CD14-positive monocyte (primary cell): ENCODE measurements at regions not wholly inside any gene's neighbourhood (a gene's known extent, or its start where the extent isn't known, plus 50 kb on each side); places are given as distances from the start of the nearest gene placed in this dataset.

ENCODE experiments used
- DNase-seq, 3 donors: peaks; one replicate each; pipeline ENCODE4 v3.0.0-alpha.2; 2011 to 2022
- H2AFZ ChIP-seq: 2 replicates; pipeline ENCODE4 v1.6.0; 2012; ENCODE audit warnings: mild to moderate bottlenecking, low read depth, low read length, inconsistent platforms; ENCODE audit not compliant: insufficient read depth, poor library complexity, severe bottlenecking
- H3K27ac ChIP-seq, 2 donors: 1 replicate in 1 of 2; 2 replicates in 1 of 2; pipeline ENCODE4 v1.5.1; 2012 to 2013; ENCODE audit warnings: low read length in 2 of 2, control low read depth in 1 of 2, inconsistent platforms in 1 of 2, low read depth in 1 of 2, mild to moderate bottlenecking in 1 of 2
- H3K27me3 ChIP-seq, 2 donors: one replicate each; pipeline versions ENCODE4 v1.6.0 to v1.6.1; 2011 to 2013; ENCODE audit warnings: low read length in 2 of 2; ENCODE audit not compliant: control insufficient read depth in 2 of 2, insufficient read depth in 2 of 2
- H3K36me3 ChIP-seq, 2 donors: replicated peaks in 1 of 2; 1 replicate in 1 of 2; 2 replicates in 1 of 2; pipeline versions ENCODE4 v1.5.1 to v1.6.1; 2012 to 2013; ENCODE audit warnings: low read length in 2 of 2, control low read depth in 1 of 2, inconsistent platforms in 1 of 2, mild to moderate bottlenecking in 1 of 2; ENCODE audit not compliant: insufficient read depth in 2 of 2, control insufficient read depth in 1 of 2
- H3K4me1 ChIP-seq, 2 donors: 1 replicate in 1 of 2; 2 replicates in 1 of 2; pipeline versions ENCODE4 v1.5.1 to v1.6.1; 2012 to 2013; ENCODE audit warnings: low read length in 2 of 2, control low read depth in 1 of 2, inconsistent platforms in 1 of 2, mild to moderate bottlenecking in 1 of 2, moderate library complexity in 1 of 2; ENCODE audit not compliant: insufficient read depth in 2 of 2, control insufficient read depth in 1 of 2
- H3K4me2 ChIP-seq: replicated peaks from 2 replicates; pipeline ENCODE3; 2012; ENCODE audit warnings: low read length, moderate library complexity, mild to moderate bottlenecking; ENCODE audit not compliant: poor library complexity, severe bottlenecking; ENCODE audit errors: extremely low read depth
- H3K4me3 ChIP-seq, 3 experiments: fragments of 200-600 bp in 1 of 3; sonication (generic) in 1 of 3; replicated peaks in 1 of 3; 1 replicate in 2 of 3; 2 replicates in 1 of 3; pipeline ENCODE4 v1.5.1; 2011 to 2013; ENCODE audit warnings: low read length in 3 of 3, mild to moderate bottlenecking in 3 of 3, control low read depth in 2 of 3, low read depth in 2 of 3, inconsistent platforms in 1 of 3, moderate library complexity in 1 of 3
- H3K79me2 ChIP-seq: 2 replicates; pipeline ENCODE4 v1.6.0; 2012; ENCODE audit warnings: mild to moderate bottlenecking, control low read depth, inconsistent platforms, low read length, moderate library complexity; ENCODE audit not compliant: insufficient read depth
- H3K9ac ChIP-seq: 2 replicates; pipeline ENCODE4 v1.6.0; 2017; ENCODE audit warnings: low read length, mild to moderate bottlenecking; ENCODE audit not compliant: insufficient read depth, poor library complexity, severe bottlenecking
- H3K9me3 ChIP-seq, 2 donors: replicated peaks in 1 of 2; 1 replicate in 1 of 2; 2 replicates in 1 of 2; pipeline versions ENCODE4 v1.5.1 to v1.6.1; 2012 to 2013; ENCODE audit warnings: low read length in 2 of 2, control low read depth in 1 of 2; ENCODE audit not compliant: control insufficient read depth in 1 of 2, insufficient read depth in 1 of 2
- H4K20me1 ChIP-seq: 2 replicates; pipeline ENCODE4 v1.6.0; 2012; ENCODE audit warnings: mild to moderate bottlenecking, low read length, control low read depth, moderate library complexity; ENCODE audit not compliant: insufficient read depth
- H3K27ac Mint-ChIP-seq, 7 donors: one replicate each; pipeline ENCODE4 v1.8.0; 2020; ENCODE audit warnings: mild to moderate bottlenecking in 7 of 7, mixed read lengths in 7 of 7, moderate library complexity in 6 of 7, inconsistent platforms in 2 of 7
- H3K27me3 Mint-ChIP-seq, 3 donors: one replicate each; pipeline ENCODE4 v1.8.0; 2021 to 2022; ENCODE audit warnings: low read depth in 3 of 3, mild to moderate bottlenecking in 3 of 3, mixed read lengths in 3 of 3, moderate library complexity in 3 of 3, inconsistent platforms in 1 of 3
- H3K36me3 Mint-ChIP-seq, 2 donors: one replicate each; pipeline ENCODE4 v1.8.0; 2020; ENCODE audit warnings: mixed read lengths in 2 of 2, inconsistent platforms in 1 of 2, mild to moderate bottlenecking in 1 of 2
- H3K4me1 Mint-ChIP-seq: one replicate; pipeline ENCODE4 v1.8.0; 2020; ENCODE audit warnings: mild to moderate bottlenecking, mixed read lengths
- H3K4me3 Mint-ChIP-seq, 2 donors: one replicate each; pipeline ENCODE4 v1.8.0; 2020; ENCODE audit warnings: mild to moderate bottlenecking in 2 of 2, mixed read lengths in 2 of 2, moderate library complexity in 1 of 2
- H3K9me3 Mint-ChIP-seq, 7 donors: one replicate each; pipeline ENCODE4 v1.8.0; 2020 to 2022; ENCODE audit warnings: mixed read lengths in 7 of 7, mild to moderate bottlenecking in 6 of 7, moderate library complexity in 6 of 7, inconsistent platforms in 2 of 7
- WGBS: methylation state at CpG from one replicate; pipeline ENCODE4 v1.1.5; 2013; ENCODE audit warnings: missing lambda C conversion rate; ENCODE audit not compliant: insufficient coverage; 5-methylcytosine and 5-hydroxymethylcytosine counted together
- intact Hi-C, 2 donors: fragments of 100-400 bp; cut with micrococcal nuclease; formaldehyde crosslinking; loops; one replicate each; pipeline versions ENCODE4 v1.15.0 to v1.15.1; 2023
- TF ChIP-seq, protein P1 (sequence below): fragments of 200-600 bp; IDR thresholded peaks from one replicate; pipeline ENCODE4 v1.8.0; 2022; ENCODE audit warnings: antibody characterized with exemption, mild to moderate bottlenecking

DNA sequence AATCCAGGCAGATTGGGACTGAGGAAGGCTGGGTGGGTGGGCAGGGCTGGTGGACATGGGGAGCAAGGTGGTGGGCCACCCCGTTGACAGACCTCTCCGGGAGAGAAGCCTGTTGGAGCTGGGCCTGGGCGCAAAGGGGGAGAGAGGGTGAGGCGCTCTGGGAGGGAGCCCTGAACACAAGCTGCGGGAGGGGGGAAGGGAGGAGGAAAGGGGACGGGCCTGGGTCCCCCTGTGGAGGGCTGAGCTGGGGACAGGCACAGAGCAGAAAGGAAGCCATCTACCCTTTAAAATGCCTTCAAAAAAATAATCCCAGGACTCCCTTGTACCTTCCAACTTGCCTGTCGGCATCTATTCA is 161.8 kb downstream of the PSMG1 start:
- TF ChIP-seq, protein P1, sequence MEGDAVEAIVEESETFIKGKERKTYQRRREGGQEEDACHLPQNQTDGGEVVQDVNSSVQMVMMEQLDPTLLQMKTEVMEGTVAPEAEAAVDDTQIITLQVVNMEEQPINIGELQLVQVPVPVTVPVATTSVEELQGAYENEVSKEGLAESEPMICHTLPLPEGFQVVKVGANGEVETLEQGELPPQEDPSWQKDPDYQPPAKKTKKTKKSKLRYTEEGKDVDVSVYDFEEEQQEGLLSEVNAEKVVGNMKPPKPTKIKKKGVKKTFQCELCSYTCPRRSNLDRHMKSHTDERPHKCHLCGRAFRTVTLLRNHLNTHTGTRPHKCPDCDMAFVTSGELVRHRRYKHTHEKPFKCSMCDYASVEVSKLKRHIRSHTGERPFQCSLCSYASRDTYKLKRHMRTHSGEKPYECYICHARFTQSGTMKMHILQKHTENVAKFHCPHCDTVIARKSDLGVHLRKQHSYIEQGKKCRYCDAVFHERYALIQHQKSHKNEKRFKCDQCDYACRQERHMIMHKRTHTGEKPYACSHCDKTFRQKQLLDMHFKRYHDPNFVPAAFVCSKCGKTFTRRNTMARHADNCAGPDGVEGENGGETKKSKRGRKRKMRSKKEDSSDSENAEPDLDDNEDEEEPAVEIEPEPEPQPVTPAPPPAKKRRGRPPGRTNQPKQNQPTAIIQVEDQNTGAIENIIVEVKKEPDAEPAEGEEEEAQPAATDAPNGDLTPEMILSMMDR, result no peak
- Mint-ChIP-seq H3K27me3 (peaks cover 0 to 8% (median 3%) of the 10 kb centered on the region in 3 donors), H3K36me3 (peaks cover 0 to 7% of the 10 kb centered on the region in 2 donors), H3K4me3 (no peak overlapping the region), H3K9me3 (peaks cover 0 to 16% (median 10%) of the 10 kb centered on the region in 7 donors), H3K4me1 (peaks cover 33% of the 10 kb centered on the region), H3K27ac (peak overlapping the region in 1 of 7 donors; percentile 37)
- peaks cover 4 to 14% of the 10 kb centered on the region in 2 donors for H3K9me3 ChIP-seq
- no peak overlapping the region for H3K4me3 ChIP-seq
- 95% methylated on average over 2 of the region's 7 CpGs for WGBS
- no peaks in the 10 kb centered on the region for H3K79me2 ChIP-seq
- H3K27me3 ChIP-seq, result no peaks in the 10 kb centered on the region
- H2AFZ ChIP-seq, result no peak overlapping the region
- H3K4me2 ChIP-seq, result no peak overlapping the region
- intact Hi-C loops, result no loop called here
- H3K27ac ChIP-seq, result no peak overlapping the region
- H3K9ac ChIP-seq, result no peak overlapping the region
- no peaks in the 10 kb centered on the region for H4K20me1 ChIP-seq
- H3K36me3 ChIP-seq, result no peaks in the 10 kb centered on the region
- H3K4me1 ChIP-seq, result peaks cover 38 to 52% of the 10 kb centered on the region in 2 donors
- no peak for DNase-seq

DNA sequence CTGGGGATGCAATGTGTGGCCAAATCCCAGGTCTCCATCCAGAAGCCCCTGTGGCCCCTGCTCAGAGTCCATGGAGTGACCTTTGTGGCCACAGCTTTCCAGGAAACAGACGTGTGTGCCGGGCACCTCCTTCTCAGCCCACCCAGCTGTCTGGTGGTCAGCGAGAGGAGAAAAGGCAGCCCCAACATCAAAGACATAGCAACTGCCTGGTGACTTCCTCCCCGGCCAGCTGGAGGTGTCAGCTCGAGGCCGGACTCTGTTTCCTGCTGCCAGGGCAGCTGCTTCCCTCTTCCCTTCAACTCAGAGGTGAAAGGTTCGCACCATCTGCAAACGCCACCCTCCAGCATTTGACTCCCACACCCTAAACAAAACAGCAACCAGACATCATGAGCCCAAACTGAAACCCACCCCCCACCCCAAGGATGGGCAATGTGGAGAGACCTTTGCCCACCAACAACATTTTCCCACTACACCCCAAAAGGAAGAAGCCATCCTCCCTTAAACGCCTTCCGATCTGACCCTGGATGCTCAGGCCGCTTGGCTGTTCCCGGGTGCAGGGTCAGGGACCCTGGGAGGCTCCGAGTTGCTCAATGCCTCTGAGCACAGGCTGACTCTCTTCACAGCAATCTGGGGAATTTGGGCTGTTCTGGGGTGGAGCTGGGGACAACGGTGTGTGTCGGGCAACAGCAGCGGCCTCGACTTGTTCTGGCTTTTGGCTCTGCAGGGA is 162.3 kb downstream of the PSMG1 start:
- Histone ChIP-seq H3K27me3 (no peaks in the 10 kb centered on the region), H2AFZ (peak overlapping the region; percentile 22), H3K27ac (no peak overlapping the region), H3K4me2 (no peak overlapping the region), H3K9ac (no peak overlapping the region), H3K9me3 (peaks cover 4 to 13% of the 10 kb centered on the region in 2 donors), H3K4me1 (peaks cover 43 to 58% of the 10 kb centered on the region in 2 donors), H3K4me3 (no peak overlapping the region), H3K36me3 (no peaks in the 10 kb centered on the region), H3K79me2 (no peaks in the 10 kb centered on the region), H4K20me1 (no peaks in the 10 kb centered on the region)
- Mint-ChIP-seq H3K27ac (peak overlapping the region in 2 of 7 donors; percentile 15 to 40), H3K4me3 (peak overlapping the region in 1 of 2 donors; percentile 84), H3K9me3 (peaks cover 0 to 16% (median 8%) of the 10 kb centered on the region in 7 donors), H3K36me3 (peaks cover 0 to 7% of the 10 kb centered on the region in 2 donors), H3K4me1 (peaks cover 38% of the 10 kb centered on the region), H3K27me3 (peaks cover 0 to 6% (median 3%) of the 10 kb centered on the region in 3 donors)
- intact Hi-C loops, result no loop called here
- DNase-seq, result peak; percentile 42 to 57 (median 55)
- WGBS, result 37% methylated on average over 17 of the region's 17 CpGs
- TF ChIP-seq, protein P1, result no peak
